A549 (cell line): ENCODE measurements at regions not wholly inside any gene's neighbourhood (a gene's known extent, or its start where the extent isn't known, plus 50 kb on each side); places are given as distances from the start of the nearest gene placed in this dataset.
A peak's percentile ranks its signal among the peaks of the same experiment; 100 is the strongest.

Experiments
- CTCF ChIP-seq: fragments of >200 bp; sonication (Bioruptor Twin); formaldehyde crosslinking; IDR thresholded peaks from 3 replicates; pipeline ENCODE4 v1.5.1; 2016
- HOXB5 ChIP-seq: fragments of 250-450 bp; sonication (Bioruptor Pico); IDR thresholded peaks from 2 replicates; pipeline ENCODE4 v1.5.0; 2020; ENCODE audit warnings: mild to moderate bottlenecking, moderate library complexity
- MAFK ChIP-seq: fragments of 450-650 bp; IDR thresholded peaks from 2 replicates; pipeline ENCODE4 v1.6.1; 2014; ENCODE audit not compliant: partially characterized antibody
- MAX ChIP-seq: IDR thresholded peaks from 2 replicates; pipeline ENCODE4 v1.6.1; 2012
- POLR2A ChIP-seq: IDR thresholded peaks from 2 replicates; pipeline ENCODE4 v1.6.1; 2012; ENCODE audit warnings: mild to moderate bottlenecking, low read length
- RAD21 ChIP-seq, 2 experiments: fragments of >200 bp in 1 of 2; sonication (Bioruptor Twin) in 1 of 2; formaldehyde crosslinking in 1 of 2; IDR thresholded peaks in 1 of 2; conservative IDR thresholded peaks in 1 of 2; 2 replicates in 1 of 2; 3 replicates in 1 of 2; pipeline ENCODE4 v1.6.1; 2012 to 2018; ENCODE audit warnings: inconsistent platforms in 1 of 2
- USF2 ChIP-seq: fragments of 450-650 bp; IDR thresholded peaks from 2 replicates; pipeline ENCODE4 v1.6.1; 2014; ENCODE audit warnings: antibody characterized with exemption

GRCh38 chr13:80132741-80133601, 208.0 kb downstream of the SPRY2 start:
- TF ChIP-seq CTCF: no peak
- no peak for TF ChIP-seq USF2
- no peak; a peak in 1 of 5 replicates for TF ChIP-seq RAD21 (conservative IDR thresholded peaks at IDR 0.05 in 1 of 2, IDR thresholded peaks at IDR 0.05 in 1 of 2)
- TF ChIP-seq MAX: peak; percentile 34; the same call in 1 of the 2 replicates
- 0 out of 2 replicates have a peak, but pooled peaks have one; percentile 56 for TF ChIP-seq HOXB5
- no peak for TF ChIP-seq POLR2A
- peak; percentile 97 for TF ChIP-seq MAFK
